Erythroblast (primary cell): ENCODE measurements at regions not wholly inside any gene's neighbourhood (a gene's known extent, or its start where the extent isn't known, plus 50 kb on each side); places are given as distances from the start of the nearest gene placed in this dataset.
"Not testable (repeated sequence)": the region's sequence is repeated elsewhere in the genome, so short reads cannot be mapped to it uniquely, and the experiment has no call there.

ENCODE experiments used
- DNase-seq, 2 experiments: peaks; one replicate each; lab custom pipeline; 2025; lab: John Stamatoyannopoulos, UW
- GATA1 ChIP-seq: IDR thresholded peaks from 2 replicates; pipeline ENCODE4 v1.6.1; 2011; ENCODE audit warnings: low read depth, mild to moderate bottlenecking, control low read depth, low read length, moderate library complexity
- POLR2A ChIP-seq: IDR thresholded peaks from 2 replicates; pipeline ENCODE4 v1.6.1; 2011; ENCODE audit warnings: mild to moderate bottlenecking, low read length

- DNase-seq: no peak
- TF ChIP-seq GATA1 (no peak), POLR2A (no peak)
These were observed 137.1 kb upstream of the KCND3 start for GRCh38 chr1:112126598-112126997.

- DNase-seq: not testable (repeated sequence)
These were observed 138.1 kb upstream of the KCND3 start for GRCh38 chr1:112127606-112128005.

GRCh38 chr1:112133487-112133886 lies 144.0 kb upstream of the KCND3 start:
- DNase-seq: no peak
- TF ChIP-seq POLR2A: no peak
- no peak for TF ChIP-seq GATA1

- no peak for DNase-seq
- TF ChIP-seq POLR2A (no peak), GATA1 (no peak)
These were observed 151.3 kb upstream of the KCND3 start for GRCh38 chr1:112140743-112141142.

- no peak for DNase-seq
- TF ChIP-seq POLR2A (no peak), GATA1 (no peak)
These were observed 151.8 kb upstream of the KCND3 start for GRCh38 chr1:112141301-112141700.

- no peak for DNase-seq
- no peak for TF ChIP-seq GATA1
- TF ChIP-seq POLR2A: no peak
These were observed 152.5 kb upstream of the KCND3 start for GRCh38 chr1:112141923-112142322.

GRCh38 chr1:112143871-112144441 lies 154.5 kb upstream of the KCND3 start:
- no peak for DNase-seq
- TF ChIP-seq GATA1: no peak
- TF ChIP-seq POLR2A: no peak

GRCh38 chr1:112144733-112145426 lies 155.4 kb upstream of the KCND3 start:
- TF ChIP-seq GATA1 (no peak), POLR2A (no peak)
- DNase-seq: no peak

GRCh38 chr1:112146201-112146715 lies 156.8 kb upstream of the KCND3 start:
- TF ChIP-seq POLR2A (no peak), GATA1 (no peak)
- DNase-seq: no peak

- not testable (repeated sequence) for DNase-seq
These were observed 170.7 kb upstream of the KCND3 start for GRCh38 chr1:112160214-112160613.

- TF ChIP-seq POLR2A (no peak), GATA1 (no peak)
- no peak for DNase-seq
These were observed 175.9 kb upstream of the KCND3 start for GRCh38 chr1:112165375-112165774.

GRCh38 chr1:112169517-112169916 lies 180.0 kb upstream of the KCND3 start:
- no peak for DNase-seq
- TF ChIP-seq POLR2A (no peak), GATA1 (no peak)

- TF ChIP-seq POLR2A: no peak
- TF ChIP-seq GATA1: no peak
- peak; percentile 6 to 57 for DNase-seq
These were observed 182.9 kb upstream of the KCND3 start for GRCh38 chr1:112172294-112172882.

GRCh38 chr1:112177314-112177713 lies 187.8 kb upstream of the KCND3 start:
- DNase-seq: no peak
- TF ChIP-seq GATA1: no peak
- no peak for TF ChIP-seq POLR2A
